Spleen (tissue), 11 donors: ENCODE measurements at regions not wholly inside any gene's neighbourhood (a gene's known extent, or its start where the extent isn't known, plus 50 kb on each side); places are given as distances from the start of the nearest gene placed in this dataset.

Experiments
- DNase-seq: peaks from one replicate; pipeline ENCODE4 v3.0.0-alpha.2; 2020
- H3K27ac ChIP-seq, 8 donors: fragments of 200-600 bp; sonication (generic) in 7 of 8; 1 replicate in 4 of 8; 2 replicates in 4 of 8; pipeline versions ENCODE4 v1.5.0 to v1.8.0; 2016 to 2021; ENCODE audit warnings: inconsistent platforms in 4 of 8, mild to moderate bottlenecking in 4 of 8, moderate library complexity in 1 of 8
- H3K27me3 ChIP-seq, 7 donors: fragments of 200-600 bp; sonication (generic) in 6 of 7; replicated peaks in 1 of 7; 1 replicate in 4 of 7; 2 replicates in 3 of 7; pipeline versions ENCODE4 v1.5.0 to v1.8.0; 2016 to 2021; ENCODE audit warnings: inconsistent platforms in 3 of 7, mild to moderate bottlenecking in 1 of 7
- H3K36me3 ChIP-seq, 6 donors: fragments of 200-600 bp; sonication (generic) in 5 of 6; 1 replicate in 4 of 6; 2 replicates in 2 of 6; pipeline versions ENCODE4 v1.5.0 to v1.8.0; 2016 to 2021; ENCODE audit warnings: inconsistent platforms in 2 of 6
- H3K4me1 ChIP-seq, 6 donors: fragments of 200-600 bp; sonication (generic) in 5 of 6; 1 replicate in 3 of 6; 2 replicates in 3 of 6; pipeline versions ENCODE4 v1.5.0 to v1.8.0; 2016 to 2021; ENCODE audit warnings: inconsistent platforms in 3 of 6
- H3K4me3 ChIP-seq, 8 donors: fragments of 200-600 bp; sonication (generic) in 7 of 8; 1 replicate in 4 of 8; 2 replicates in 4 of 8; pipeline versions ENCODE4 v1.5.0 to v1.8.0; 2016 to 2021; ENCODE audit warnings: inconsistent platforms in 4 of 8, mild to moderate bottlenecking in 4 of 8, moderate library complexity in 2 of 8
- H3K9me3 ChIP-seq, 8 donors: fragments of 200-600 bp; sonication (generic) in 7 of 8; 1 replicate in 4 of 8; 2 replicates in 4 of 8; pipeline versions ENCODE4 v1.5.0 to v1.8.0; 2016 to 2021; ENCODE audit warnings: inconsistent platforms in 4 of 8
- POLR2A ChIP-seq, 3 donors: fragments of 450-650 bp; IDR thresholded peaks; one replicate each; pipeline ENCODE4 v1.5.1; 2017; ENCODE audit warnings: antibody characterized with exemption in 3 of 3, mild to moderate bottlenecking in 1 of 3
- POLR2AphosphoS5 ChIP-seq, 3 donors: sonication (generic); formaldehyde crosslinking; IDR thresholded peaks; one replicate each; pipeline ENCODE4 v1.5.1; 2017; ENCODE audit warnings: antibody characterized with exemption in 3 of 3
- WGBS, 5 donors: extraction: QIAGEN DNeasy Blood & Tissue Kit in 3 of 5; methylation state at CpG; one replicate each; pipeline versions ENCODE4 v1.1.5 to v1.1.7; 2013 to 2018; 5-methylcytosine and 5-hydroxymethylcytosine counted together
- intact Hi-C: fragments of 100-400 bp; cut with DNase I; formaldehyde crosslinking; loops from one replicate; pipeline ENCODE4 v1.15.0; 2023; ENCODE audit warnings: low total_unique reads
- TF ChIP-seq, protein P1 (sequence below), 11 experiments: fragments of 200-600 bp in 7 of 11; fragments of 450-650 bp in 4 of 11; sonication (generic) in 4 of 11; IDR thresholded peaks in 8 of 11; conservative IDR thresholded peaks in 3 of 11; 1 replicate in 7 of 11; 2 replicates in 4 of 11; pipeline versions ENCODE4 v1.4.0 to v1.8.0; 2016 to 2021; ENCODE audit warnings: antibody characterized with exemption in 11 of 11, inconsistent platforms in 4 of 11, mild to moderate bottlenecking in 1 of 11
- donor health status: healthy with polysubstance abuse.
- donor health status: DM: no; HTN: no; CAD: no; lungs with moderate emphysema.
- donor health status: DM: no; HTN: no; CAD: no.
- donor health status: Bipolar disorder and iron deficiency.
- donor health status: healthy.
- donor health status: DM: no; HTN: no; CAD: no.
- donor health status: DM: yes; HTN: yes; CAD: no.

DNA sequence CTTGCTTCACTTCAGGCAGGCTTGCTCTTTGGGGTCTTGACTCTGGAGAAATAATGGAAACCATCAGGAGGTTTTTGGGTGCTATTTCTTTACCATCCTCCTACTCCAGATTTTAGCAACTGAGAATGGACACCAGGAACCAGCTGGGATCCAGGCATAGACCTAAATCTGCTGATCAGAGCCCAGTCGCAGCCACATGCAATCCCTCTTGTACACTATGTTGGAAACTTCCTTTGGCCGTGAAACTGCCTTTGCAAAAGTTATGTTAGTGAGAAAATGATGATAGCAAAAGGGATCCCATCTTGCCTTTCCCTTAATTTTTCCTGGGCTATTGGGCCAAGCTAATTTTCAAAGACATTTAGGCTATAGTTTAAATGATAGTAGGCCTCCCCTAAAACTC, 158.8 kb upstream of the ARL4C start:
- TF ChIP-seq, protein P1, sequence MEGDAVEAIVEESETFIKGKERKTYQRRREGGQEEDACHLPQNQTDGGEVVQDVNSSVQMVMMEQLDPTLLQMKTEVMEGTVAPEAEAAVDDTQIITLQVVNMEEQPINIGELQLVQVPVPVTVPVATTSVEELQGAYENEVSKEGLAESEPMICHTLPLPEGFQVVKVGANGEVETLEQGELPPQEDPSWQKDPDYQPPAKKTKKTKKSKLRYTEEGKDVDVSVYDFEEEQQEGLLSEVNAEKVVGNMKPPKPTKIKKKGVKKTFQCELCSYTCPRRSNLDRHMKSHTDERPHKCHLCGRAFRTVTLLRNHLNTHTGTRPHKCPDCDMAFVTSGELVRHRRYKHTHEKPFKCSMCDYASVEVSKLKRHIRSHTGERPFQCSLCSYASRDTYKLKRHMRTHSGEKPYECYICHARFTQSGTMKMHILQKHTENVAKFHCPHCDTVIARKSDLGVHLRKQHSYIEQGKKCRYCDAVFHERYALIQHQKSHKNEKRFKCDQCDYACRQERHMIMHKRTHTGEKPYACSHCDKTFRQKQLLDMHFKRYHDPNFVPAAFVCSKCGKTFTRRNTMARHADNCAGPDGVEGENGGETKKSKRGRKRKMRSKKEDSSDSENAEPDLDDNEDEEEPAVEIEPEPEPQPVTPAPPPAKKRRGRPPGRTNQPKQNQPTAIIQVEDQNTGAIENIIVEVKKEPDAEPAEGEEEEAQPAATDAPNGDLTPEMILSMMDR (IDR thresholded peaks at IDR 0.05 in 8 of 11, conservative IDR thresholded peaks at IDR 0.05 in 3 of 11): no peak
- no peak for TF ChIP-seq POLR2AphosphoS5 (IDR thresholded peaks at IDR 0.05)
- TF ChIP-seq POLR2A (IDR thresholded peaks at IDR 0.05): no peak
- Histone ChIP-seq H3K4me1 (no peaks in the 10 kb centered on the region), H3K27ac (no peak overlapping the region), H3K27me3 (peaks cover 0 to 28% (median 0%) of the 10 kb centered on the region in 7 donors), H3K4me3 (no peak overlapping the region), H3K9me3 (peaks cover 0 to 10% (median 0%) of the 10 kb centered on the region in 8 donors), H3K36me3 (no peaks in the 10 kb centered on the region)
- WGBS, 5 donors: 91 to 98% (median 93%) methylated on average over 2 of the region's 2 CpGs
- no peak for DNase-seq
- intact Hi-C loops: no loop called here

DNA sequence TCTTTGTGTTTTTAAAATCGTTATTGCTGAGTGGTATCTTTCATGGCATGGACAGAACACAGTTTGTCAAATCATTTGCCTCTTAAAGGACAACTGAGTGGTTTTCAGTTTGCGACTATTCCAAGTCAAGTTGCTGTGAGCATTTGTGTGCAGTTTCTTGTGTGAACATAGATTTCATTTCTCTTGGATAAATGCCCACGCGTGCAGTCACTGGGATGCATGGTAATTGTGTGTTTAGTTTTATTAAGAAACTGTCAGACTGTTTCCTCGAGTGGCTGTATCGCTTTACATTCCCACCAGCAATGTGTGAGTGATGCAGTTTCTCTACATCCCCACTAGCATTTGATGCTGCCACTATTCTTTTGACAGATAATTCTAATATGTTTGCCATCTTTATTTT, 154.0 kb upstream of the ARL4C start:
- DNase-seq: no peak

DNA sequence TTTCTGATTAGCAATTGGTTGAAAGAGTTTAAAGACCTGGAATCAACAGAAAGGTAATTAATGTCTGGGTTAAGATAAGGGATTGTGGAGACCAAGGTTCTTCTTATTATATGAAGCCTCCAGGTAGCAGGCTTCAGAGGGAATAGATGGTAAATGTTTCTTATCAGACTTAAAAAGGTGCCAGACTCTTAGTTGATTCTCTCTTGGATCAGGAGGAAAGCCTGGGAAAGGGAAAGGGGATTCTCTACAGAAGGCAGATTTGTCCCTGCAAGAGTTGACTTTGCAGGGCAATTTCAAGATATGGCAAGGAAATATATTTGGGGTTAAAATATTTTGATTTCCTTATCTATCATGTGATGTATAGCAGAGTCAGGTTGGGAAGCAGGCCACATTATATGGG, 153.1 kb upstream of the ARL4C start:
- DNase-seq: no peak
- Histone ChIP-seq H3K36me3 (no peaks in the 10 kb centered on the region), H3K9me3 (peaks cover 0 to 2% (median 0%) of the 10 kb centered on the region in 8 donors), H3K4me3 (no peak overlapping the region), H3K27me3 (peaks cover 0 to 33% (median 0%) of the 10 kb centered on the region in 7 donors), H3K27ac (no peak overlapping the region), H3K4me1 (no peaks in the 10 kb centered on the region)
- intact Hi-C loops: no loop called here
- TF ChIP-seq POLR2A (IDR thresholded peaks at IDR 0.05) (no peak), POLR2AphosphoS5 (IDR thresholded peaks at IDR 0.05) (no peak)
- TF ChIP-seq, protein P1 (IDR thresholded peaks at IDR 0.05 in 8 of 11, conservative IDR thresholded peaks at IDR 0.05 in 3 of 11): no peak

More for the DNA sequence above, 154.0 kb upstream of the ARL4C start:
- peaks cover 0 to 33% (median 0%) of the 10 kb centered on the region in 7 donors for H3K27me3 ChIP-seq
- H3K9me3 ChIP-seq: no peaks in the 10 kb centered on the region
- TF ChIP-seq POLR2A (IDR thresholded peaks at IDR 0.05): no peak
- no peak for TF ChIP-seq POLR2AphosphoS5 (IDR thresholded peaks at IDR 0.05)
- TF ChIP-seq, protein P1 (IDR thresholded peaks at IDR 0.05 in 8 of 11, conservative IDR thresholded peaks at IDR 0.05 in 3 of 11): no peak
- no peaks in the 10 kb centered on the region for H3K4me1 ChIP-seq
- intact Hi-C loops: no loop called here
- 78 to 94% (median 88%) methylated on average over 6 of the region's 6 CpGs for WGBS, 5 donors
- no peak overlapping the region for H3K4me3 ChIP-seq
- no peaks in the 10 kb centered on the region for H3K36me3 ChIP-seq
- H3K27ac ChIP-seq: no peak overlapping the region

DNA sequence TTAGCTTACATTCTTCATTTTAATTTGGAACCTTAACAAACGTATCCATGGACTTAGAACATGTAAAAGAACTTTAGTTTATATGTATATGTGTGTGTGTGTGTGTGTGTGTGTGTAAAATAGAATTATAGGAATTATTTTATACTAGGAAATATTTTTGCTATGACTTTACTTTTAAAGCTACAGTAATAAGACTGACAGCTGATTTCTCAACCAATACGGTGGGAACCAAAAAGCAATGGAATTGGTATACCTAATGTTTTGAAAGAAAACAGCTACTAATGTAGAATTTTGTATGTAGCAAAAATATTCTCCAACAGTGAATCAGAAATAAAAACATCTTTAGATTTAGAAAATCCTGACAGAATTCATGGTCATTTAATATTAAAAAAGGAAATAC, 146.5 kb upstream of the ARL4C start:
- peaks cover 0 to 17% (median 0%) of the 10 kb centered on the region in 7 donors for H3K27me3 ChIP-seq
- no peaks in the 10 kb centered on the region for H3K4me1 ChIP-seq
- H3K27ac ChIP-seq: no peak overlapping the region
- DNase-seq: no peak
- TF ChIP-seq, protein P1 (IDR thresholded peaks at IDR 0.05 in 8 of 11, conservative IDR thresholded peaks at IDR 0.05 in 3 of 11): no peak
- TF ChIP-seq POLR2A (IDR thresholded peaks at IDR 0.05) (no peak), POLR2AphosphoS5 (IDR thresholded peaks at IDR 0.05) (no peak)
- H3K9me3 ChIP-seq: peaks cover 2 to 37% (median 29%) of the 10 kb centered on the region in 8 donors
- intact Hi-C loops: no loop called here
- H3K4me3 ChIP-seq: no peak overlapping the region
- WGBS, 5 donors: 61 to 77% (median 67%) methylated on average over 2 of the region's 2 CpGs
- no peaks in the 10 kb centered on the region for H3K36me3 ChIP-seq
